SK-N-SH treated with all-trans-retinoic acid at 6 μM for 48 hours (cell line): ENCODE measurements at regions not wholly inside any gene's neighbourhood (a gene's known extent, or its start where the extent isn't known, plus 50 kb on each side); places are given as distances from the start of the nearest gene placed in this dataset.

Experiments
- CSRNP3 ChIP-seq: fragments of 250-450 bp; sonication (Bioruptor Pico); IDR thresholded peaks from 2 replicates; pipeline ENCODE4 v1.5.1; 2021; ENCODE audit warnings: mild to moderate bottlenecking, moderate library complexity
- TCF4 ChIP-seq: fragments of 250-450 bp; sonication (Bioruptor Pico); IDR thresholded peaks from 2 replicates; pipeline ENCODE4 v1.8.0; 2021; ENCODE audit warnings: mild to moderate bottlenecking, moderate library complexity, borderline replicate concordance

DNA sequence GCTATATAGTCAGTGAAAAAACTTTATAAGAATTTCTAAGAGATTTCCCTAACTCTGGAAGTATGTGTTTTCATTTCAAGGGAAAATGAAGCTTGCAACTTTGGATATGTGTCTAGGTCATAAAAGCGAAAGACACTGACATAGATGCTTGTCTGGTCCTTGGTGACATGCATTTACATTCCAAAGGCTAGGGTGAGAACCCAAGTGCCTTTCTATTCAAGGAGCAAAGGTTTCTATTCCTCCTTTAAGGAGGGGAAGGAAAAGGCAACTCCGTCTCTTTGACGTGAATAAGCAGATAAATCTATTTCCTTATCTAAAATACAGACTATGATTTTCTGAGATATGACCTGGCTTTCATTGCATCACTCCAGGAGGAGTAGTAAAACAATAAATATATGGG lies 261.1 kb downstream of the CDH7 start:
- TF ChIP-seq CSRNP3 (CRISPR knock-in tag) = no peak
- TF ChIP-seq TCF4 (CRISPR knock-in tag) = no peak
